H9 (cell line): ENCODE measurements at regions not wholly inside any gene's neighbourhood (a gene's known extent, or its start where the extent isn't known, plus 50 kb on each side); places are given as distances from the start of the nearest gene placed in this dataset.

ENCODE experiments used
- DNase-seq: peaks from one replicate; pipeline ENCODE4 v3.0.0-alpha.2; 2017
- H2AFZ ChIP-seq: one replicate; pipeline ENCODE4 v1.6.1; 2013; ENCODE audit warnings: mild to moderate bottlenecking, low read length, control low read depth, moderate library complexity
- H2AK5ac ChIP-seq: 2 replicates; pipeline ENCODE4 v1.6.1; 2013; ENCODE audit warnings: low read length, control low read depth, mixed read lengths; ENCODE audit not compliant: insufficient read length
- H2BK120ac ChIP-seq: one replicate; pipeline ENCODE4 v1.6.1; 2013; ENCODE audit warnings: low read depth, mild to moderate bottlenecking, low read length, control low read depth, inconsistent platforms; ENCODE audit not compliant: poor library complexity, severe bottlenecking
- H2BK12ac ChIP-seq: 2 replicates; pipeline ENCODE4 v1.6.1; 2013; ENCODE audit warnings: low read length, control low read depth, mixed read lengths, low read depth; ENCODE audit not compliant: insufficient read length
- H2BK15ac ChIP-seq: 2 replicates; pipeline ENCODE4 v1.6.1; 2013; ENCODE audit warnings: low read depth, low read length, control low read depth
- H2BK20ac ChIP-seq: one replicate; pipeline ENCODE4 v1.6.1; 2013; ENCODE audit warnings: low read depth, mild to moderate bottlenecking, low read length, control low read depth, inconsistent platforms; ENCODE audit not compliant: poor library complexity, severe bottlenecking
- H2BK5ac ChIP-seq: 2 replicates; pipeline ENCODE4 v1.6.1; 2013; ENCODE audit warnings: low read length, control low read depth, mixed read lengths; ENCODE audit not compliant: insufficient read length
- H3K14ac ChIP-seq: 2 replicates; pipeline ENCODE4 v1.6.1; 2013; ENCODE audit warnings: low read length, control low read depth; ENCODE audit not compliant: insufficient read depth
- H3K18ac ChIP-seq: 2 replicates; pipeline ENCODE4 v1.6.1; 2013; ENCODE audit warnings: low read depth, mild to moderate bottlenecking, mixed read lengths, low read length, control low read depth; ENCODE audit not compliant: insufficient read length
- H3K23ac ChIP-seq: 2 replicates; pipeline ENCODE4 v1.6.1; 2013; ENCODE audit warnings: low read length, control low read depth, mixed read lengths, low read depth; ENCODE audit not compliant: insufficient read length
- H3K23me2 ChIP-seq: 2 replicates; pipeline ENCODE4 v1.6.1; 2013; ENCODE audit warnings: low read depth, mild to moderate bottlenecking, mixed read lengths, low read length, control low read depth; ENCODE audit not compliant: insufficient read length, poor library complexity, severe bottlenecking
- H3K27ac ChIP-seq: 2 replicates; pipeline ENCODE4 v1.5.1; 2013; ENCODE audit warnings: low read length, control low read depth, mixed read lengths, low read depth; ENCODE audit not compliant: insufficient read length
- H3K27me3 ChIP-seq: 2 replicates; pipeline ENCODE4 v1.6.1; 2013; ENCODE audit warnings: low read length, control low read depth, inconsistent platforms; ENCODE audit not compliant: insufficient read depth
- H3K4ac ChIP-seq: 2 replicates; pipeline ENCODE4 v1.6.1; 2013; ENCODE audit warnings: low read depth, mild to moderate bottlenecking, control low read depth, inconsistent platforms, low read length, moderate library complexity
- H3K4me1 ChIP-seq: 2 replicates; pipeline ENCODE4 v1.6.1; 2013; ENCODE audit warnings: low read length, control low read depth, inconsistent platforms; ENCODE audit not compliant: insufficient read depth
- H3K4me2 ChIP-seq: 2 replicates; pipeline ENCODE4 v1.6.1; 2013; ENCODE audit warnings: low read length, control low read depth, mixed read lengths; ENCODE audit not compliant: insufficient read length, insufficient read depth
- H3K56ac ChIP-seq: 2 replicates; pipeline ENCODE4 v1.6.1; 2013; ENCODE audit warnings: low read depth, mild to moderate bottlenecking, mixed read lengths, low read length, control low read depth; ENCODE audit not compliant: insufficient read length
- H3K79me1 ChIP-seq: 2 replicates; pipeline ENCODE4 v1.6.1; 2013; ENCODE audit warnings: low read depth, mild to moderate bottlenecking, moderate library complexity, low read length, control low read depth, inconsistent platforms; ENCODE audit not compliant: insufficient read depth, poor library complexity, severe bottlenecking
- H3K79me2 ChIP-seq: 2 replicates; pipeline ENCODE4 v1.6.1; 2013; ENCODE audit warnings: low read length, control low read depth, inconsistent platforms; ENCODE audit not compliant: insufficient read depth
- H3K9ac ChIP-seq: 2 replicates; pipeline ENCODE4 v1.6.1; 2013; ENCODE audit warnings: low read length, control low read depth, mixed read lengths; ENCODE audit not compliant: insufficient read length; ENCODE audit errors: extremely low read depth
- H3K9me3 ChIP-seq: one replicate; pipeline ENCODE4 v1.6.1; 2013; ENCODE audit warnings: low read depth, low read length, inconsistent platforms; ENCODE audit not compliant: control insufficient read depth
- H3T11ph ChIP-seq: one replicate; pipeline ENCODE4 v1.6.1; 2013; ENCODE audit warnings: mild to moderate bottlenecking, low read length, control low read depth, inconsistent platforms
- H4K20me1 ChIP-seq: one replicate; pipeline ENCODE4 v1.6.1; 2013; ENCODE audit not compliant: control insufficient read depth, insufficient read length, insufficient read depth
- H4K5ac ChIP-seq: 2 replicates; pipeline ENCODE4 v1.6.1; 2013; ENCODE audit warnings: low read depth, mild to moderate bottlenecking, mixed read lengths, low read length, control low read depth; ENCODE audit not compliant: insufficient read length
- H4K8ac ChIP-seq: replicated peaks from 2 replicates; pipeline ENCODE4 v1.6.1; 2013; ENCODE audit warnings: low read length, control low read depth, mixed read lengths, low read depth; ENCODE audit not compliant: insufficient read length
- H4K91ac ChIP-seq: 2 replicates; pipeline ENCODE4 v1.6.1; 2013; ENCODE audit warnings: low read depth, mild to moderate bottlenecking, moderate library complexity, mixed read lengths, low read length, control low read depth; ENCODE audit not compliant: insufficient read length
- H3K27ac Mint-ChIP-seq, 3 experiments: 2 replicates in 2 of 3; 3 replicates in 1 of 3; pipeline ENCODE4 v1.8.0; 2020 to 2021; ENCODE audit warnings: mixed read lengths in 3 of 3, mild to moderate bottlenecking in 1 of 3, moderate library complexity in 1 of 3
- H3K27me3 Mint-ChIP-seq: 2 replicates; pipeline ENCODE4 v1.8.0; 2021; ENCODE audit warnings: low read depth, mild to moderate bottlenecking, moderate library complexity, mixed read lengths
- H3K36me3 Mint-ChIP-seq, 3 experiments: 2 replicates in 2 of 3; 3 replicates in 1 of 3; pipeline ENCODE4 v1.8.0; 2020 to 2021; ENCODE audit warnings: low read depth in 3 of 3, mixed read lengths in 3 of 3; ENCODE audit not compliant: insufficient read depth in 1 of 3
- H3K4me1 Mint-ChIP-seq, 2 experiments: 2 replicates each; pipeline ENCODE4 v1.8.0; 2020; ENCODE audit warnings: mixed read lengths in 2 of 2
- H3K4me3 Mint-ChIP-seq, 2 experiments: 2 replicates in 1 of 2; 3 replicates in 1 of 2; pipeline ENCODE4 v1.8.0; 2020 to 2021; ENCODE audit warnings: mild to moderate bottlenecking in 2 of 2, mixed read lengths in 2 of 2, moderate library complexity in 1 of 2
- H3K9me3 Mint-ChIP-seq, 2 experiments: 2 replicates in 1 of 2; 3 replicates in 1 of 2; pipeline ENCODE4 v1.8.0; 2020; ENCODE audit warnings: mild to moderate bottlenecking in 2 of 2, mixed read lengths in 2 of 2, moderate library complexity in 1 of 2
- WGBS: extraction: QIAGEN DNeasy Blood & Tissue Kit; methylation state at CpG from one replicate; pipeline ENCODE4 v1.1.7; 2013; ENCODE audit warnings: missing lambda C conversion rate, low lambda C conversion rate, mixed read lengths; ENCODE audit not compliant: insufficient read length; ENCODE audit errors: extremely low coverage; 5-methylcytosine and 5-hydroxymethylcytosine counted together
- TF ChIP-seq, protein P1 (sequence below): fragments of 200-600 bp; sonication (generic); conservative IDR thresholded peaks from 3 replicates; pipeline ENCODE4 v1.8.0; 2021; ENCODE audit warnings: antibody characterized with exemption, mild to moderate bottlenecking

DNA sequence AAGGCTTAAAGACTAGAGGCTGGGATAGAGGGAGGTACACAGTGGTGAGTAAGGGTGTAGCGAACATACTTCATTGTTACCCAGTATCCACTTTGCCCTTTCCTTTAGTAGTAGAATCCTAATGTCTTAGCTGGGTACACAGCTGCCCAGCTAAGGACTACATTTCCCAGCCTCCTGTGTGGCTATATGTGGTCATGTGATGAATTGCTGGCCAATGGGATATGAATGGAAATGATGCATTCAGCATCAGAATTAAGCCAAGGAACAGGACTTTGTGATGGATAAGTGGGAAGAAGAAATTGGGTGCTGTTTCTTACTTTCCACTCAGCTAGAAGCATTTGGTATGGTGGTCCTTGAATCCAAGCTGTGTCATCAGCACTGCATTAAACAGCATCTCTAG, 55.9 kb downstream of the FOXL1 start:
- Histone ChIP-seq H4K5ac (no peak overlapping the region), H2BK5ac (no peak overlapping the region), H3K4me2 (no peak overlapping the region), H3K4ac (no peak overlapping the region), H3K27ac (no peak overlapping the region), H2BK15ac (no peak overlapping the region), H2BK20ac (no peak overlapping the region), H3K56ac (no peak overlapping the region), H3K79me1 (no peaks in the 10 kb centered on the region), H3K14ac (no peak overlapping the region), H3K9ac (no peak overlapping the region), H2AK5ac (no peak overlapping the region), H4K8ac (no peak overlapping the region), H2AFZ (no peak overlapping the region), H3K79me2 (no peaks in the 10 kb centered on the region), H2BK12ac (no peak overlapping the region), H3K23me2 (no peaks in the 10 kb centered on the region), H3T11ph (no peak overlapping the region), H3K18ac (no peak overlapping the region), H4K20me1 (peaks cover 2% of the 10 kb centered on the region), H3K9me3 (no peaks in the 10 kb centered on the region), H3K23ac (no peak overlapping the region), H2BK120ac (no peak overlapping the region), H4K91ac (no peak overlapping the region), H3K4me1 (no peaks in the 10 kb centered on the region), H3K27me3 (no peaks in the 10 kb centered on the region)
- H3K4me3 Mint-ChIP-seq = no peak overlapping the region
- peaks cover 19% of the 10 kb centered on the region for H3K27me3 Mint-ChIP-seq
- H3K4me1 Mint-ChIP-seq = peaks cover 9 to 13% of the 10 kb centered on the region in 2 experiments
- no CpG with 5 or more reads among the region's 1 CpG for WGBS
- TF ChIP-seq, protein P1, sequence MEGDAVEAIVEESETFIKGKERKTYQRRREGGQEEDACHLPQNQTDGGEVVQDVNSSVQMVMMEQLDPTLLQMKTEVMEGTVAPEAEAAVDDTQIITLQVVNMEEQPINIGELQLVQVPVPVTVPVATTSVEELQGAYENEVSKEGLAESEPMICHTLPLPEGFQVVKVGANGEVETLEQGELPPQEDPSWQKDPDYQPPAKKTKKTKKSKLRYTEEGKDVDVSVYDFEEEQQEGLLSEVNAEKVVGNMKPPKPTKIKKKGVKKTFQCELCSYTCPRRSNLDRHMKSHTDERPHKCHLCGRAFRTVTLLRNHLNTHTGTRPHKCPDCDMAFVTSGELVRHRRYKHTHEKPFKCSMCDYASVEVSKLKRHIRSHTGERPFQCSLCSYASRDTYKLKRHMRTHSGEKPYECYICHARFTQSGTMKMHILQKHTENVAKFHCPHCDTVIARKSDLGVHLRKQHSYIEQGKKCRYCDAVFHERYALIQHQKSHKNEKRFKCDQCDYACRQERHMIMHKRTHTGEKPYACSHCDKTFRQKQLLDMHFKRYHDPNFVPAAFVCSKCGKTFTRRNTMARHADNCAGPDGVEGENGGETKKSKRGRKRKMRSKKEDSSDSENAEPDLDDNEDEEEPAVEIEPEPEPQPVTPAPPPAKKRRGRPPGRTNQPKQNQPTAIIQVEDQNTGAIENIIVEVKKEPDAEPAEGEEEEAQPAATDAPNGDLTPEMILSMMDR = no peak
- no peak for DNase-seq
- H3K27ac Mint-ChIP-seq = no peak overlapping the region
- peaks cover 0 to 2% of the 10 kb centered on the region in 2 experiments; a peak in 2 of 5 replicates for H3K9me3 Mint-ChIP-seq
- H3K36me3 Mint-ChIP-seq = no peaks in the 10 kb centered on the region
